ENCODE measurements at regions not wholly inside any gene's neighbourhood (a gene's known extent, or its start where the extent isn't known, plus 50 kb on each side); places are given as distances from the start of the nearest gene placed in this dataset.

DNA sequence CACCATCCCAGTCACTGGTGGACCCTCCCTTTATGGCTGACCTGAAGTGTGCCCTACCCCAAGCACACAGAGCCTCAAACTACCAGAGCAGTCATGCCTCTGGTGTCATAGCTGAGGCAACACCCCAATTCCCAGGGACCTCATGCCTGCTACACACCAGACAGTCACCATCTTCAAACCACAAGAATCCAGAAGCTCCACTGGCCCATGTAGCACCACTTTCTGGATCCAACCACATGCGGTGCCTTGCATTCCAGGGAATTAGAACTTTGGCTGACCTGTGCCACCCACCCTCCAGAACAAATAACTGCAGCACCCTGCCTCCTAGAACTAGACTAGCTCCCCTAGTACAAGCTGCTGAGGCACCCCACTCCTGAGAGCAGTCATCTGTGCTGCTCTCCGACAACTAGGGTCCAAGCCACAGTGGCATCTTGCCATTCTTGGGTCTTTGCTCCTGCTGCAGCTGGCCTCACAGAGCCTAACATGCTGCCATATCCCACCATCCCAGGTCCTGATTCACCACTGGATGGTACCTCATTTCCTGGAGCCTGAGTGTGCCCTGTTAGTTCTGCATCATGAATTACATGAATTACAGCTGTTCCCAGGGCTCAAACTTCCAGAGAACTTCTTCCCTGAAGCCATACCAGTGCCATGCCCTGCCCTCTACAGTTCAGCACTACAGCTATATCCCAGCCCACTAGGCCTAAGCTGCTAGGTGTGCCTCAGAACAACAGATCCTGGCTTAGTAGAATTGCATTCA, 243.8 kb upstream of the CHST9 start:
- H3K23me2 ChIP-seq (ENCODE audit: insufficient read length, low read depth, low read length, poor library complexity, severe bottlenecking), result no peaks in the 10 kb centered on the region
- no peaks in the 10 kb centered on the region for H3K27me3 Mint-ChIP-seq (ENCODE audit: low read depth)
- no peak overlapping the region for H2BK120ac ChIP-seq (ENCODE audit: low read depth, low read length, poor library complexity, severe bottlenecking)
- no peak overlapping the region for H3K9ac ChIP-seq (ENCODE audit: extremely low read depth, insufficient read length, low read length)
- no peaks in the 10 kb centered on the region for H3K79me2 ChIP-seq (ENCODE audit: insufficient read depth, low read length)
- no peak overlapping the region for H2AK5ac ChIP-seq (ENCODE audit: insufficient read length, low read length)
- H3K18ac ChIP-seq (ENCODE audit: insufficient read length, low read depth, low read length), result no peak overlapping the region
- no peak overlapping the region for H3K14ac ChIP-seq (ENCODE audit: insufficient read depth, low read length)
- no peak overlapping the region for H2BK5ac ChIP-seq (ENCODE audit: insufficient read length, low read length)
- no peak overlapping the region for H2BK20ac ChIP-seq (ENCODE audit: low read depth, low read length, poor library complexity, severe bottlenecking)
- no CpG with 5 or more reads among the region's 2 CpGs for WGBS (ENCODE audit: extremely low coverage, insufficient read length, low lambda C conversion rate)
- H4K8ac ChIP-seq (replicated peaks; ENCODE audit: insufficient read length, low read depth, low read length), result no peak overlapping the region
- no peak overlapping the region for H3K4me2 ChIP-seq (ENCODE audit: insufficient read depth, insufficient read length, low read length)
- H4K91ac ChIP-seq (ENCODE audit: insufficient read length, low read depth, low read length), result no peak overlapping the region
- TF ChIP-seq, protein P1, sequence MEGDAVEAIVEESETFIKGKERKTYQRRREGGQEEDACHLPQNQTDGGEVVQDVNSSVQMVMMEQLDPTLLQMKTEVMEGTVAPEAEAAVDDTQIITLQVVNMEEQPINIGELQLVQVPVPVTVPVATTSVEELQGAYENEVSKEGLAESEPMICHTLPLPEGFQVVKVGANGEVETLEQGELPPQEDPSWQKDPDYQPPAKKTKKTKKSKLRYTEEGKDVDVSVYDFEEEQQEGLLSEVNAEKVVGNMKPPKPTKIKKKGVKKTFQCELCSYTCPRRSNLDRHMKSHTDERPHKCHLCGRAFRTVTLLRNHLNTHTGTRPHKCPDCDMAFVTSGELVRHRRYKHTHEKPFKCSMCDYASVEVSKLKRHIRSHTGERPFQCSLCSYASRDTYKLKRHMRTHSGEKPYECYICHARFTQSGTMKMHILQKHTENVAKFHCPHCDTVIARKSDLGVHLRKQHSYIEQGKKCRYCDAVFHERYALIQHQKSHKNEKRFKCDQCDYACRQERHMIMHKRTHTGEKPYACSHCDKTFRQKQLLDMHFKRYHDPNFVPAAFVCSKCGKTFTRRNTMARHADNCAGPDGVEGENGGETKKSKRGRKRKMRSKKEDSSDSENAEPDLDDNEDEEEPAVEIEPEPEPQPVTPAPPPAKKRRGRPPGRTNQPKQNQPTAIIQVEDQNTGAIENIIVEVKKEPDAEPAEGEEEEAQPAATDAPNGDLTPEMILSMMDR (conservative IDR thresholded peaks at IDR 0.05), result no peak
- no peak for DNase-seq
- no peak overlapping the region for H3K23ac ChIP-seq (ENCODE audit: insufficient read length, low read depth, low read length)
- no peaks in the 10 kb centered on the region for H3K4me1 ChIP-seq (ENCODE audit: insufficient read depth, low read length)
- H3K9me3 ChIP-seq (ENCODE audit: control insufficient read depth, low read depth, low read length), result no peaks in the 10 kb centered on the region
- peaks cover 0 to 5% of the 10 kb centered on the region in 2 experiments; a peak in 2 of 5 replicates for H3K9me3 Mint-ChIP-seq
- H3T11ph ChIP-seq (ENCODE audit: low read length), result no peak overlapping the region
- H3K27ac ChIP-seq (ENCODE audit: insufficient read length, low read depth, low read length), result no peak overlapping the region
- no peak overlapping the region for H3K56ac ChIP-seq (ENCODE audit: insufficient read length, low read depth, low read length)
- H3K79me1 ChIP-seq (ENCODE audit: insufficient read depth, low read depth, low read length, poor library complexity, severe bottlenecking), result no peaks in the 10 kb centered on the region
- H3K36me3 Mint-ChIP-seq (ENCODE audit: insufficient read depth in 1 of 3, low read depth in 3 of 3), result no peaks in the 10 kb centered on the region
- no peak overlapping the region for H2BK15ac ChIP-seq (ENCODE audit: low read depth, low read length)
- no peaks in the 10 kb centered on the region for H4K20me1 ChIP-seq (ENCODE audit: control insufficient read depth, insufficient read depth, insufficient read length)
- no peak overlapping the region for H3K4ac ChIP-seq (ENCODE audit: low read depth, low read length)
- no peak overlapping the region for H2AFZ ChIP-seq (ENCODE audit: low read length)
- H2BK12ac ChIP-seq (ENCODE audit: insufficient read length, low read depth, low read length), result no peak overlapping the region
- H4K5ac ChIP-seq (ENCODE audit: insufficient read length, low read depth, low read length), result no peak overlapping the region
- no peaks in the 10 kb centered on the region for H3K27me3 ChIP-seq (ENCODE audit: insufficient read depth, low read length)
- H3K4me3 Mint-ChIP-seq, result no peak overlapping the region
- H3K27ac Mint-ChIP-seq, result no peak overlapping the region
- H3K4me1 Mint-ChIP-seq, result no peaks in the 10 kb centered on the region
